Tibial nerve (tissue), 4 donors: ENCODE measurements at regions not wholly inside any gene's neighbourhood (a gene's known extent, or its start where the extent isn't known, plus 50 kb on each side); places are given as distances from the start of the nearest gene placed in this dataset.
A peak's percentile ranks its signal among the peaks of the same experiment; 100 is the strongest.

ENCODE experiments used
- DNase-seq, 2 donors: peaks; one replicate each; pipeline ENCODE4 v3.0.0-alpha.2; 2019; ENCODE audit warnings: low spot score in 2 of 2
- H3K27ac ChIP-seq, 4 donors: fragments of 200-600 bp; sonication (generic) in 3 of 4; one replicate each; pipeline ENCODE4 v1.5.1; 2017 to 2019; ENCODE audit warnings: mild to moderate bottlenecking in 1 of 4
- H3K27me3 ChIP-seq, 2 donors: fragments of 200-600 bp; sonication (generic) in 1 of 2; one replicate each; pipeline versions ENCODE4 v1.5.1 to v1.6.0; 2017 to 2019
- H3K36me3 ChIP-seq, 3 donors: fragments of 200-600 bp; sonication (generic); one replicate each; pipeline ENCODE4 v1.5.1; 2018 to 2019
- H3K4me1 ChIP-seq, 4 donors: fragments of 200-600 bp; sonication (generic) in 3 of 4; one replicate each; pipeline ENCODE4 v1.5.1; 2017 to 2019
- H3K4me3 ChIP-seq, 4 donors: fragments of 200-600 bp; sonication (generic) in 3 of 4; one replicate each; pipeline ENCODE4 v1.5.1; 2017 to 2019; ENCODE audit warnings: mild to moderate bottlenecking in 1 of 4, moderate library complexity in 1 of 4
- H3K9me3 ChIP-seq, 4 donors: fragments of 200-600 bp; sonication (generic) in 3 of 4; one replicate each; pipeline ENCODE4 v1.5.1; 2017 to 2019
- EP300 ChIP-seq, 2 donors: sonication (generic); formaldehyde crosslinking; IDR thresholded peaks; one replicate each; pipeline ENCODE4 v1.6.1; 2017; ENCODE audit warnings: antibody characterized with exemption in 2 of 2, mild to moderate bottlenecking in 1 of 2
- POLR2A ChIP-seq, 2 donors: fragments of 450-650 bp; IDR thresholded peaks; one replicate each; pipeline ENCODE4 v1.6.1; 2017; ENCODE audit warnings: antibody characterized with exemption in 2 of 2, mild to moderate bottlenecking in 2 of 2, moderate library complexity in 2 of 2
- WGBS, 2 donors: methylation state at CpG; one replicate each; pipeline ENCODE4 v1.1.5; 2018; 5-methylcytosine and 5-hydroxymethylcytosine counted together
- TF ChIP-seq, protein P1 (sequence below), 5 experiments: fragments of 200-600 bp in 3 of 5; fragments of 450-650 bp in 2 of 5; sonication (generic) in 3 of 5; IDR thresholded peaks; one replicate each; pipeline ENCODE4 v1.5.1; 2016 to 2019; ENCODE audit warnings: antibody characterized with exemption in 5 of 5, mild to moderate bottlenecking in 3 of 5, moderate library complexity in 2 of 5

DNA sequence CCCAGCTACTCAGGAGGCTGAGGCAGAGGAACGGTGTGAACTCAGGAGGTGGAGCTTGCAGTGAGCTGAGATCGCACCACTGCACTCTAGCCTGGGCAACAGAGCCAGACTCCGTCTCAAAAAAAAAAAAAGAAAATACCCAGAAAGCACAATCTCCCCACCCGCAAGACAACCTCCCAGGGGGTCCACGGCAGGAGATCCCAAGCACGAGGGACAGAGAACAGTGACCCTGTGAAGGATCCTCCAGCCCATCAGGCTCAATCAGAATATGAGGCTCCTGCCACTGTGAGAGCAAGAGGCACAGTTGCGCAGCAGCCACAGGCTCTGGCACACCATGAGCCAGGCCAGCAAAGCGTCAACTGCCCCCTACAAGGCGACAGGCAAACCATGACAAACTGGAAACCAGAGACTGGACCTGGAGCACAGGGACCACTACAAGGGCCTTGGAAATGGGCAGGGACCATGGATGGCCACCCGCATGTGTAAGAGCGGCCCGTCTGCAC is 164.8 kb upstream of the GRK3 start:
- WGBS, 2 donors, result 94 to 97% methylated on average over 12 of the region's 12 CpGs
- peaks cover 0 to 33% (median 22%) of the 10 kb centered on the region in 4 donors for H3K4me1 ChIP-seq
- no peaks in the 10 kb centered on the region for H3K36me3 ChIP-seq
- no peak for DNase-seq
- no peaks in the 10 kb centered on the region for H3K27me3 ChIP-seq
- no peak overlapping the region for H3K27ac ChIP-seq
- TF ChIP-seq POLR2A (IDR thresholded peaks at IDR 0.05) (no peak), EP300 (IDR thresholded peaks at IDR 0.05) (no peak)
- TF ChIP-seq, protein P1, sequence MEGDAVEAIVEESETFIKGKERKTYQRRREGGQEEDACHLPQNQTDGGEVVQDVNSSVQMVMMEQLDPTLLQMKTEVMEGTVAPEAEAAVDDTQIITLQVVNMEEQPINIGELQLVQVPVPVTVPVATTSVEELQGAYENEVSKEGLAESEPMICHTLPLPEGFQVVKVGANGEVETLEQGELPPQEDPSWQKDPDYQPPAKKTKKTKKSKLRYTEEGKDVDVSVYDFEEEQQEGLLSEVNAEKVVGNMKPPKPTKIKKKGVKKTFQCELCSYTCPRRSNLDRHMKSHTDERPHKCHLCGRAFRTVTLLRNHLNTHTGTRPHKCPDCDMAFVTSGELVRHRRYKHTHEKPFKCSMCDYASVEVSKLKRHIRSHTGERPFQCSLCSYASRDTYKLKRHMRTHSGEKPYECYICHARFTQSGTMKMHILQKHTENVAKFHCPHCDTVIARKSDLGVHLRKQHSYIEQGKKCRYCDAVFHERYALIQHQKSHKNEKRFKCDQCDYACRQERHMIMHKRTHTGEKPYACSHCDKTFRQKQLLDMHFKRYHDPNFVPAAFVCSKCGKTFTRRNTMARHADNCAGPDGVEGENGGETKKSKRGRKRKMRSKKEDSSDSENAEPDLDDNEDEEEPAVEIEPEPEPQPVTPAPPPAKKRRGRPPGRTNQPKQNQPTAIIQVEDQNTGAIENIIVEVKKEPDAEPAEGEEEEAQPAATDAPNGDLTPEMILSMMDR (IDR thresholded peaks at IDR 0.05), result no peak
- no peak overlapping the region for H3K4me3 ChIP-seq
- H3K9me3 ChIP-seq, result no peaks in the 10 kb centered on the region

DNA sequence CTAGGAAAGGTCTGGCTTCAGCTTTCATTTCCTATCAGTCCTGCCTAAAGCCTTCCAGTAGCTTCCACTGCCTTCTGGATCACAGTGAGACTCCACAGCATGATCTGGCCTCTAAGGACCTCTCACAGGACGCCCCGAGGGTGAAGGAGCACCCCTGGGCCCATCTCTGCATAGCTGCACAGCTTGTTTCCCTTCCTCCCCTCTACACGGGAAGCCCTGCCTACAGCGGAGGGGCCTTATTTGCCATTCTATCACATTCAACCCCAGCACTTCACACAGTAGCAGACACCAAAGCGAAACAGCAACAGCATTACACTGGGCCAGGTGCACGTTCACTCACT is 162.3 kb upstream of the GRK3 start:
- Histone ChIP-seq H3K4me3 (no peak overlapping the region), H3K36me3 (no peaks in the 10 kb centered on the region), H3K9me3 (no peaks in the 10 kb centered on the region), H3K27me3 (no peaks in the 10 kb centered on the region), H3K27ac (no peak overlapping the region), H3K4me1 (peaks cover 0 to 44% (median 24%) of the 10 kb centered on the region in 4 donors)
- TF ChIP-seq POLR2A (IDR thresholded peaks at IDR 0.05) (no peak), EP300 (IDR thresholded peaks at IDR 0.05) (no peak)
- TF ChIP-seq, protein P1 (IDR thresholded peaks at IDR 0.05), result no peak
- 77 to 82% methylated on average over 6 of the region's 6 CpGs for WGBS, 2 donors
- no peak for DNase-seq

DNA sequence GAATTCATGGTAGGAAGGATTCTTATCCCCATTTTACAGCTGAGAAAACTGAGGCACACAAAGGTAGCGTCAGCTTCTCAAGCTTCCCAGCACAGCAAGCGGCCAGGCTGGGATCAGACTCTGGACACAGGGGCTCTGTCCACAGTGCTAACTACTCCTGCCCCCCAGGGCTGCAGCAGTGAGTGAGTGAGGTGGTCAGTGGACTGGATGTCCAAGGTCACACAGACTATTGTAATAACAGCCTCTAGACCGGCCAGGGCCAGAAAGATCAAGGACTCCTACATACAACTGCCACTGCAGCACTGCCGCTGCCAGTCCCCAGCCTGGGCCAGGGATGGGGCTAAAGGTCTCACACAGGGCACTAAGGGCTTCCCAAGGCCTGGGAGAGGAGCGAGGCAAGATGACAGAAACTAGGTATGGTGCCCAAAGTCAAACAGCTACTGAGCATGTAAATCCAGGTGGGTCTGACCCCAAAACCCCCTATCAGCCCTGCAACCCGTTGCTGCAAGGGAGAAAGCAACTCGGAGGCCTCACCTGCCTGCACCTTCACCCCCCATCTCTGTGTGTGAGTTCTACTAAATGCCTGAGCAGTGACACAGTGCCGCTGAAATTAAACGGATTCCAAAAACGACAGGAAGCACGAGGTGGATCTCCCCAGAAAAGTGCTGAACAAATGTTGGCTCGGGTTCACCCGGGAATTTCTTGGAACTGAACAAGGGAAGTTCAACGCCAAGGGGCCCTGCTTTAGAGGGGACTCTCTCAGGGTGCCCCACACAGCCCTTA is 161.8 kb upstream of the GRK3 start:
- Histone ChIP-seq H3K27me3 (no peaks in the 10 kb centered on the region), H3K4me3 (peak overlapping the region in 1 of 4 donors; percentile 87), H3K36me3 (no peaks in the 10 kb centered on the region), H3K9me3 (no peaks in the 10 kb centered on the region), H3K27ac (peak overlapping the region in 3 of 4 donors; percentile 68 to 90 (median 78)), H3K4me1 (peaks cover 0 to 44% (median 24%) of the 10 kb centered on the region in 4 donors)
- WGBS, 2 donors, result 38 to 41% methylated on average over 14 of the region's 14 CpGs
- no peak for TF ChIP-seq EP300 (IDR thresholded peaks at IDR 0.05)
- TF ChIP-seq, protein P1 (IDR thresholded peaks at IDR 0.05), result no peak
- no peak for TF ChIP-seq POLR2A (IDR thresholded peaks at IDR 0.05)
- no peak for DNase-seq

DNA sequence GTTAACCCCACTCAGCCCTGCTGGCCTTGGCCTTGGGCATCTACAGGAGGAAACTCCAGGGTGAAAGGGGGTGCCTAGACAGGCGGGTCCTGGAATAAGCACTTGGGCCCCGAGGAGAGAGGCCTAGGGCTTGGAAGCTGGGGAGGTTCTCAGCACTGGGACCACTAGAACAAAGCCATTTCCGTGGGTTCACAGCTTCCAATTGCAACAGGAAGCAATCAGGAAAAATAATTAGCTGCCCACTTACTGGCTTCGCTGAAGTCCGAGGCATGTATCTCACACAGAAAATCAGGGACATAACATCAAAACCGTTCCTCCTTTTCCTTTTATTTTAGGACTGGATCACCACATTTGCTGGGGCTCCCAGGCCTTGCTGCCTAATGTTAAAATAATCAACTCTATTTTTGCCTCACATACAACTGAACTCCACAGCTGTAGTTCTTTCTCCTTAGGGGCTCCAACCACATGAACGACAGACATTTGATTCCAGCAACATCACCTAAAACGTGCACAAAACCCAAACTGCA is 161.1 kb upstream of the GRK3 start:
- H3K9me3 ChIP-seq, result no peaks in the 10 kb centered on the region
- H3K36me3 ChIP-seq, result no peaks in the 10 kb centered on the region
- peak overlapping the region in 3 of 4 donors; percentile 68 to 90 (median 78) for H3K27ac ChIP-seq
- peaks cover 0 to 44% (median 24%) of the 10 kb centered on the region in 4 donors for H3K4me1 ChIP-seq
- no peak for DNase-seq
- WGBS, 2 donors, result 18 to 35% methylated on average over 6 to 8 of the region's 8 CpGs
- H3K27me3 ChIP-seq, result no peaks in the 10 kb centered on the region
- H3K4me3 ChIP-seq, result peak overlapping the region in 3 of 4 donors; percentile 63 to 87 (median 65)
- TF ChIP-seq EP300 (IDR thresholded peaks at IDR 0.05) (no peak), POLR2A (IDR thresholded peaks at IDR 0.05) (no peak)
- TF ChIP-seq, protein P1 (IDR thresholded peaks at IDR 0.05), result no peak
